GM18505 (cell line): ENCODE measurements at regions not wholly inside any gene's neighbourhood (a gene's known extent, or its start where the extent isn't known, plus 50 kb on each side); places are given as distances from the start of the nearest gene placed in this dataset.
"Not testable (repeated sequence)": the region's sequence is repeated elsewhere in the genome, so short reads cannot be mapped to it uniquely, and the experiment has no call there.

ENCODE experiments used
- ATAC-seq: cut with Tn5 transposase; IDR thresholded peaks from one replicate; pipeline ENCODE4 v1.9.1; 2021; ENCODE audit not compliant: unreplicated experiment
- POLR2A ChIP-seq: IDR thresholded peaks from 4 replicates; pipeline ENCODE4 v1.6.1; 2011; ENCODE audit warnings: borderline replicate concordance; ENCODE audit not compliant: insufficient read depth, insufficient read length; ENCODE audit errors: extremely low read depth

- TF ChIP-seq POLR2A, result no peak
- no peak for ATAC-seq
These were observed 242.4 kb upstream of the PHF14 start for GRCh38 chr7:10731253-10731773.

DNA sequence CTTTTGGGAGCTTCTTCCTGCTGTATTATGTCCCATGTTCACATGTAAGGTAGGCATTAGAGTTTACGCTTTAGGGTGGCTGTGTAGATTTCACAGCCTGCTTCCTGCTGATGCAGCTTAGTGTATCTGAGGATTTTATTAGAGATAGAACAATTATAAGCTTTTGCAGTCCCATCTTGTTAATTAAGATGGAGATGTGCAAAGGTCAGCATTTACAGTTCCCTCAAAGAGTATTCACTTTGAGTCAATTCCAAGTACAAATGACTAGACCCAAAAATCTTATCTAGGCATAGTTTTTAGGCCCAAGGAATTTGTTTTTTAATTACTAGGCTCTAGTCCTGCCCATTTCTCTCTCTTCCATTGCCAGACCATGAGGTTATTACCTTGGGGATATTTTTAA lies 239.9 kb upstream of the PHF14 start:
- no peak for ATAC-seq
- no peak for TF ChIP-seq POLR2A

DNA sequence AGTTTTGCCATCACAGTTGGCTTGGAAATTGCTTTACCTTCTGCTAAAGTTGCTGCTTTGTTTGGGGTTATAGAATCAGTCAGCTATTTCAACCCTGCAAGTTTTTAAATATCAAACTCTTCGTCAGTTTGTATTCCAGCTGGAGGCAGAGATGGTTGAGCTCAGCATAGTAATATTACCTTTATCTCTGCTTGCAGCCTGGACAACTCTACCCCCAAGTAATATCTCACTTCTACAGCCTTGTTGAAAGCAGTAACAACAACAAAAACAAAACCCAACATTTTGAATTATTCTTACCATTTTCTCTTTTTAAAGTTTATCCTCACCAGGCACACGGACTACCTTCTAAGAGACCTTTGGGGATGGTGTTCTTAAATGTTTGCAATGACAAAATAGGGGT lies 239.1 kb upstream of the PHF14 start:
- TF ChIP-seq POLR2A, result no peak
- no peak for ATAC-seq

DNA sequence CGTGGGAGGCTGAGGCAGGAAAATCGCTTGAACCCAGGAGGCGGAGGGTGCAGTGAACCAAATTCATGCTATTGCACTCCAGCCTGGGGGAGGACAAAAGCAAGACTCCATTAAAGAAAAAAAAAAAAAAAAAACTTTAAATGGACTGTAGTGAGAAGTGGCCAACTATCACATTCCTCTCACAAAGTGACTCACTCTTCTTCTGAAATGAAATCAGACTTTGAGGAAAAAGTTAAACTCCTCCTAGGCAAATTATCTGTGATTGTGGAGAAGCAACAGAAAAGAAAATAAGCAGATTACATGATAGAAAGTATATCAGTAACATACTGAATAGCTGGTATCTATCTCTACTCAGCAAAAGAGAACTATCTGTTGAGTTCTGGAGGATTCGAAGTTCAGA lies 234.3 kb upstream of the PHF14 start:
- no peak for TF ChIP-seq POLR2A
- ATAC-seq, result no peak

- no peak for TF ChIP-seq POLR2A
- ATAC-seq, result no peak
These were observed 232.9 kb upstream of the PHF14 start for GRCh38 chr7:10740805-10741204.

- no peak for TF ChIP-seq POLR2A
- ATAC-seq, result no peak
These were observed 216.7 kb upstream of the PHF14 start for GRCh38 chr7:10756981-10757380.

DNA sequence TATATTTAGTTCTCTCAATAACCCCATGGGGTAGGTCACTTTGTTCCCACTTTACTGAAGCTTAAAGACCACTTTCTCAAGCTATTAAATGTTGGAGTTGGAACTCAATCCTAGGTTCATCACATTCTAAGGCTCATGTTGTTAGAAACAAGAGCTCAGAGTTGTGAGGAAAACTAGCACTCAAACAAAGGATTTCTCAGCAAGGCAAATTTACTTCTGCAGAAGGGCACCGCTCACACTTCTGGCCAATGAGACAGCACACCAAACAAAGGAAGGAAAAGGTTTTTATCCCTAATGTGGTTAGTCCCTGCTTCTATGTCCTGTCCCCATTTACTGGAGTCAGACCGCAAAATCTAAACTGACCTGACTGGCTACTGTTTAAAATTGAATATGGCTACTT lies 214.6 kb upstream of the PHF14 start:
- no peak for TF ChIP-seq POLR2A
- no peak for ATAC-seq

GRCh38 chr7:10767771-10768170 lies 205.9 kb upstream of the PHF14 start:
- no peak for ATAC-seq
- no peak for TF ChIP-seq POLR2A

DNA sequence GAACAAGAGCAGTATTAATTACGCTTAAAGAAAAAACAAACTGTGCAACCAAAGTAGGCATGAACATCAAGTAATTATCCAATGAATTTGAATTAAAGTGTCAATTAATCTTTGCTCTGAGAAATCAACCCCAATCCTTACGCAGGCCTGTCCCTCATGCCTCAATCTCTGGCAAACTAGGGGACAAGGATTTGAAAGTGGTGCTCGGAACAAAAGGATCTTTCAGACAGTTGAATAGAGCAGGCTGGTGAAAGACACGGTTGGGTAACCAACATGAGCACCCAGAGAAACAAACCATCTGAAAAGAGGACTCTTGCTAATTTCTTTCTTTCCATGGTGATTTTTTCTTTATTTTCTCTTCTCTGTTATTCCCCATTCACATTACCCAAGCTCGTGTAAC lies 203.5 kb upstream of the PHF14 start:
- no peak for TF ChIP-seq POLR2A
- no peak for ATAC-seq

DNA sequence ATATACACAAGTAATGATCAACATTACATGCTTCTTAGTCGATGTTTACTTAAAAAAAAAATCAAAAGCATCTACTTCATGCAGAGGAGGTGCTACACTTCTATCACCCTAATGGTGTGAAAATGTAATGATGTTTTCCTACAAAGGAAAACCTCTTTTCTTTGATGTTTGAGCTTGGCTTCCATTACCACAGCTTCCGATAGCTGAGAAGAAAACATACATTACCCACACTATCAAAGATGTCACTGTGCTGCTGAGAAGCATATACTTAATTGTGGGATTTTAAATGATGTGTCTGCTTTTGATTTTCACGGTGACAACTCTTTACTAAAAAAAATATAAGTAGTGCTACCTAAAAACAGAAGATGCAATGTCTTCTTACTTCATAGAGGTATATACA lies 200.2 kb upstream of the PHF14 start:
- no peak for ATAC-seq
- no peak for TF ChIP-seq POLR2A

DNA sequence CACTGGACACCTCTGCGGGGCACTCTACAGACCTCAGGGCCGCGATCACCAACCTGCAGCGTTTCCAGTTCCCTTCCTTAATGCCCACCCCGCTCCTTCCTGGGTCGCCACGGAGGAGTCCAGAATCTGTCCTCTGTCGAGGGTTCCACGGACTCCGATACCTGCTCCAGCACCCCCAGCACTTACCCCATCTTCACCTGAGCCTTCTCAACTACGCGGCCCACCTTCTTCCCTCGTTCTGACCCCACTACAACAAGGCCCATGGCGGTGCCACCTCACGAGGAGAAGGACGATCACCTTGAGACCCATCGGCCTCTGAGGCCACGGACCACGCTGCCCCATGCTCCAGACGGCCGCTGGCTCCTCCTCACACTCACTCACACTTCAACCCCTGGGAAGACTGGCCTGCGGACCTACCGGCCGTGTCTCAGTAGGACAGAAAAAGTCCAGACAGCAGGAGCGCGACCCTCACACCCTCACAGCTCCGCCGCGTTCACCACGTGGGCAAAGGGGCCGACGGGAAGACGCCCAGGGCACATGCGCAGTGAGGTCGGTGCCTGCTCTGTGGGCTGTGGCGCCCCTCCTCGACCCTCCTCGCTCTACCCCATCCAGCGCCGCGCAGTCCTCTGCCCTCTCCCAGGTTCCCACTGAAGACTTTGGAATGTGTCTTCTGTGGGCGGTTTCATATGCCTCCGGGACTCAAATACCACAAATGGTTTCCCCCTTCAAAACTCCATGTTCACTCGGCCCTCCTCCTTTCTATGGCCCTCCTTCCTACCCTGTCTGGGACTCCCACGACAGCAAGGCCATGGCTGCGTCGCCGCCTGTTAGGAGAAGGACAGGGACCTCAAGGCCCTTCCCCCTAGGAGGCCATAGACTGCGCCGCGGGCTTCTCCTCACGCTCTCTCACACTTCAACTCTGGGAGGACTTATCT lies 193.9 kb upstream of the PHF14 start:
- no peak for TF ChIP-seq POLR2A
- ATAC-seq, result no peak

DNA sequence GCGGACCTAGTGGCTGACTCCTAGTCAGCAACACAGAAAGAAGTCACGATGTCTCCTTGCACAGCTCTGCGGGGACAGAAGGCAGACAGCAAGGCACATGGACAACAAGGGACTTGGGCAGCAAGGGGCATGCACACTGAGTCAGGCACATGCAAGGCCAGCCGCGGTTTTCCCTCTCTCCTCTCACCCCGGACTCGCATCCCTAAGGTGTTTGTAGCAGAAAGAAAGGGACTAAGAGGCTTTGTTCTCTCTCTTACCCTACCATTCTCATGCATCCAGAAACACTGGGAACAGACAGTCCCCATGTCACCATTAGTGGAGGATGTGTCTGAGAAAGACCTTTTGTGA lies 193.3 kb upstream of the PHF14 start:
- no peak for ATAC-seq
- no peak for TF ChIP-seq POLR2A

DNA sequence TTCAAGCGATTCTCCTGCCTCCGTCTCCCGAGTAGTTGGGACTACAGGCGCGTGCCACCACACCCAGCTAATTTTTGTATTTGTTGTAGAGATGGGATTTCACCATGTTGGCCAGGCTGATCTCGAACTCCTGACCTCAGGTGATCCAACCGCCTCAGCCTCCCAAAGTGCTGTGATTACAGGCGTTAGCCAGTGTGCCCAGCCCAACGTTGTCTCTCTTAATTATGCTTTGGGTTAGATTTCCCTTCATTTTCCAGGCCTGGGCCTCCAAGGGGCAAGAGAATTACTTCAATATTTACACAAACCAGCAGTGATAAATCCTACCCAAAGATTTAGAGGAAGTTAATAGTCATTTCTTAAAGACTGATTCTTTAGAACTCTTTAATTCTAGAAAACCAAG lies 186.7 kb upstream of the PHF14 start:
- ATAC-seq, result not testable (repeated sequence)

DNA sequence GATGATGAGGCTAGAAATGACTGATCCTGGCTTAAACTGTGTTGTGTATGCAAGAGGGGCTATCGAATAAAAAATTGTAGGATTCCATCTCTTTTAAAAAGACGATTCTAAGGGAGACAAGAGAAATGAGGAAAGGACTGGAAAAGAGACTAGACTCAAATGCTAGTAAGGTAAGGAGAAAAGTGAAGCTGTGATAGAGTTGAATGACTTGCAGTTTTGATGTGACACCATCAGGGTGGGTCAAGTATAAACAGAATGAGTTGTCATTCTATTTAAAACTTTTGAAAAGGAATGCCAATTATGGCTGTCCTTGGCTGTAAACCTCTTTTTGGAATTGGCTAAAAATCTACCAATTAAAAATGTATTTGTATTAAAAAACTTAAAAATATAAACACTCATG lies 184.5 kb upstream of the PHF14 start:
- TF ChIP-seq POLR2A, result no peak
- ATAC-seq, result no peak

DNA sequence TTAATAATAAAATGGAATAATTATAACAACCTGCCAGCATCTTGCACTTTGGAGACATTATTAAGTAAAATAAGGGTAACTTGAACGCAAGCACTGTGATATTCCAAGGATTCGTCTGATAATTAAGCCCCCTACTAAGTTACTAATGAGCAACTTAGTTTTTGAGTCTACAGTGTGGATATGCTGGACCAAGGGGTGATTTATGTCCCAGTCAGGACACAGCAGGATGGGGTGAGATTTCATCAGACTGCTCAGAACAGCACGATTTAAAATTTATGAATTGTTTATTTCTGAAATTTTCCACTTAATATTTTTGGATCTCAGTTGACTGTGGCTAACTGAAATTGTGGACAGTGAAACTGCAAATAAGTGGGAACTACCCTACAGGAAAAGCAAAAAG lies 182.8 kb upstream of the PHF14 start:
- no peak for ATAC-seq
- TF ChIP-seq POLR2A, result no peak

DNA sequence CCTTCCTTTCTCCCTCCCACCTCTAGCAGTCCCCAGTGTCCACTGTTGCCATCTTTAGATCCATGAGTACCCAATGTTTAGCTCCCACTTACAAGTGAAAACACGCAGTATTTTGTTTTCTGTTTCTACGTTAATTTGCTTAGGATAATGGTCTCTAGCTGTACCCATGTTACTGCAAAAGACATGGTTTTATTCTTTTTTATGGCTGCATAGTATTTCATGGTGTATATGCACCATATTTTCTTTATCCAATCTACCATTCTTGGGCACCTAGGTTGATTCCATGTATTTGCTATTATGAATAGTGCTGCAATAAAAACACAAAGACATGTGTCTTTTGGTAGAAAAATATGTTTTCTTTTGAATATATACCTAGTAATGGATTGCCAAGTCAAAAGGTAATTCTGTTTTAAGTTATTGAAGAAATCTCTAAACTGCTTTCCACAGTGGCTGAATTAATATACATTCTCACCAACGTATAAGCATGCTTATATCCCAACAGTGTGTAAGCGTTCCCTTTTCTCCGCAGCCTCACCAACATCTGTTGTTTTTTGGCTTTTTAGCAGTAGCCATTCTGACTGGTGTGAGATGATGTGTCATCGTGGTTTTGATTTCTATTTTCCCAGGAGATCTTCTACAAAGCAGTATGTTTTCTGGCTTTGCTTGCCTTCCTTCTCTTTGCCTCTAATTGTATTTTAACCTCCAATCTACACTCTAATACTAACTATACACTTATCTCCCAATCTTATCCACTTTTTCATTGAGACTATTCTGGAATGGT lies 179.5 kb upstream of the PHF14 start:
- no peak for ATAC-seq
- no peak for TF ChIP-seq POLR2A
